NCI-H69 (cell line): ENCODE measurements at regions not wholly inside any gene's neighbourhood (a gene's known extent, or its start where the extent isn't known, plus 50 kb on each side); places are given as distances from the start of the nearest gene placed in this dataset.
"Not testable (repeated sequence)": the region's sequence is repeated elsewhere in the genome, so short reads cannot be mapped to it uniquely, and the experiment has no call there.

Experiments used
- DNase-seq: peaks from one replicate; lab custom pipeline; 2025; lab: John Stamatoyannopoulos, UW

DNA sequence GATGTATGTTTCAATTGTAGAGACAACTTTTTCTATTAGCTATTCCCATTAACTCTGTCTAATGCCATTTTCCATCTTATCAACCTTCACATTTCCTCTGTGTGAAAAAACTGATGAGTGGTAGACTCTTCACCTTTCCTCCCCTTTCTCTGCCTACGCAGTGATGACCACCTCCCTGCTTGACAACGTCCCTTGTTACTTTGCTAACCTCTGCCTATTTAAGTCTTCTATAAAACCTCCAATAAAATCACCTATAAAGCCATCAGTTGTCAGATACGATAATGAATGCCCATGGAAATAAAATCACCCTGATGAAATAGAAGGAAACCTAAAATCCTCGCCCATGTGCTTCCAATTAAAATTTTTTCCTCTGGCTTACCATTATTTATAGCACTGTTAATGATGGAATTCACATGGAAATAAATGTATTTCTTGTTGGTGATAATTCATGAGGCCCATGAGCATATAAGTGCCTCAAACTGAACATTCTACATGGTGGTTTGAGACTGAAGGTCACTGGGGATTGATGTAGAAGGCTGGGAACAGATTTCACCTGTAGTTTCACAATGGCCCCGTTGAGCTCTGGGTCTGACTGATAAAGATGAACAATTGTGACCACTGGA is 1454.0 kb upstream of the SEL1L start:
- no peak for DNase-seq

DNA sequence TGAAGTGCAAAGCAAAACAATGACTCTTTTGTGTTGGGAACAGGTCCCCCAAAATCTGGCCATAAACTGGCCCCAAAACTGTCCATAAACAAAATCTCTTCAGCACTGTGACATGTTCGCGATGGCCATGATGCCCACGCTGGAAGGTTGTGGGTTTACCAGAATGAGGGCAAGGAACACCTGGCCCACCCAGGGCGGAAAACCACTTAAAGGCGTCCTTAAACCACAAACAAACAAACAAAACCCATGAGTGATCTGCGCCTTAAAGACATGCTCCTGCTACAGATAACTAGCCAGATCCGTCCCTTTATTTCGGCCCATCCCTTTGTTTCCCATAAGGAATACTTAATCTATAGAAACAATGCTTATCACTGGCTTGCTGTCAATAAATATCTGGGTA is 1460.9 kb upstream of the SEL1L start:
- not testable (repeated sequence) for DNase-seq

DNA sequence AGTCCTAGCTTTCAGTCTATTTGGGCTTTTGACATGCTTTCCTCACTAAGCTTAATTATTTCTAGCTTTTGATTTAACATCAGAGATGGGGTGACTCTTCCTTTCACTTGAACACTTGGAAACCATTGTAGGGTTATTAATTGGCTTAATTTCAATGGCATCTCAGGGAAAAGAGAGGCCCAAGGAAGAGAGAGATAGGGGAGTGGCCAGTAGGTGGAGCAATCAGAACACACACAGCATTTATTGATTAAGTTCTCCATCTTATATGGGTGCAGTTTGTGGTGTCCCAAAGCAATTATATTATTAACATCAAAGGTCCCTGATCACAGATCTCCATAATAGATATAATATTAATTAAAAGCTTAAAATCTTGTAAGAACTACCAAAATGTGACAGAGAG is 1466.1 kb upstream of the SEL1L start:
- peak; percentile 43 for DNase-seq

DNA sequence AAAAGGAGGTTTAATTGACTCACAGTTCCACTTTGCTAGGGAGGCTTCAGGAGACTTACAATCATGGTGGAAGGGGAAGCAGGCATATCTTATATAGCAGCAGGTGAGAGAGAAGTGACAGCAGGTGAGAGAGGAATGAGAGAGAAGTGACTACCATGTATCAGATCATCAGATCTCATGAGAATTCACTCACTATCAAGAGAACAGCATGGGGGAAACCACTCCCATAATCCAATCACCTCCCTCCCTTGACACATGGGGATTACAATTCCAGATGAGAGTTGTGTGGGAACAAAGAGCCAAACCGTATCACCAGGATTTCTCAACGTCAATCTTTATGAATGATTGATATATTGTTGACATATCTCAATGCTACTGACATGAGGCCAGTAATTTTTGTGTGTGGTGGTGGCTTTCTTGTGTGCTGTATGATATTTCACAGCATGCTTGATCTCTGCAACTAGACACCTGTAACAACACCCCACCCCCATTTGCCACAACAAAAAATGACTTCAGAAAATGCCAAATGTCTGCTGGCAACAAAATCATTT is 1470.9 kb upstream of the SEL1L start:
- no peak for DNase-seq

DNA sequence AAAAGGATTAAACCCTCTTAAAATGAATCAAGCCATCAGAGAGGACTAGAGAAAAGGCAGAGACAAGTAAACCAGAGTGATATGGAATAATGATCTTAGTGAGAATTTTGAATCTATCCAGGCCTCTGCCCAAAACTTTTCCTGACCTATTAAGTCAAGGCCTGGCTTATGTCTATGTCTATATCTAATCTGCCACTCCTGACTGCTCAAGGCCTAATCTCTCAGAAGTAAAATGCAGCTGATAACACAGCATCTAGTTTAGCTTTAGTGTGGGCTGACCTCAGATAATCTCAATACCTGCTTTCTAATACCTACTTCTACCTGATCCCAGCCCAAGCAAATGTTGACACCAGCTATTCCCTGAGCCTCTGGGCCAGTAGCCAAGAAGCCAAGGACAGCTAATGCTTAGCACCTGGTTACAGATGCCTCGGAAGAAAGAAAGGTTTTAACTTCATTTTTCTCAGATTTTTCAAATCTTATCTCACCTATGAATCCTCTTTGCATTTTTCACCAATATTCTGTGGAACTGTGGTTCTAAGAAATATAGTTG is 1472.5 kb upstream of the SEL1L start:
- peak; percentile 49 for DNase-seq

DNA sequence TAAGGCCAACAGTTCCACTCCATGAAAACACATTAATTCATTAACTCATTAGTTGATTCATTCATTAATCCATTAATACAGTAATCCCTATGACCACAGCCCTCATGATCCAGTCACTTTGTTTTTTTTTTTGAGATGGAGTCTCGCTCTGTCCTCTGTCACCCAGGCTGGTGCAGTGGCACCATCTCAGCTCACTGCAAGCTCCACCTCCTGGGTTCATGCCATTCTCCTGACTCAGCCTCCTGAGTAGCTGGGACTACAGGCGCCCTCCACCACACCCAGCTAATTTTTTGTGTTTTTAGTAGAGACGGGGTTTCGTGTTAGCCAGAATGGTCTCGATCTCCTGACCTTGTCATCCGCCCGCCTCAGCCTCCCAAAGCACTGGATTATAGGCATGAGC is 1473.4 kb upstream of the SEL1L start:
- not testable (repeated sequence) for DNase-seq

DNA sequence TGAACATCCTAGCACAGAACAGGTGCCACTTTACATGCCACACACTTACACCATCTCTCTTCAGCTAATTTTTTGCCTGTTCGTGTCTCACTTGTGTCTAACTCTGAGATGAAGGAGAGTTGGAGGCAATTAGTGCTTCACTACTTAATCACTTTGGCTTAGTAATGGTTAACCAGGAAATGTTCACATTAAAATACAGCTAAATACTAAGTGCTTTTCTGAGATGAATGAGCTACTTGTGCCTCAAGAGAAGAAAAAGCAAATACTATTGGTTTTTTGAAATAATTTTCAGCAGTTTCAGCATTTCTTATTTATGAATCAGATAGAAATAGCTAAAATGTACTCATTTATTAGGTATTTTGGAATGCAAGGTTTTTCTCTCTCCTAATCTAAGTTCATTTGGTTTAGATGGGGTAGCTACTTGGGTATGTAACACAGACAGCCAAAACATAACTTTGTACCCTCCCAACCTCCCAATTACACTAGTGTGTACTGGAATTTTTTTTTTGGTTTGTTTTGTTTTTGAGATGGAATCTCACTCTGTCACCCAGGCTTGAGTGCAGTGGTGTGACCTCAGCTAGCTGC is 1474.1 kb upstream of the SEL1L start:
- DNase-seq = no peak

DNA sequence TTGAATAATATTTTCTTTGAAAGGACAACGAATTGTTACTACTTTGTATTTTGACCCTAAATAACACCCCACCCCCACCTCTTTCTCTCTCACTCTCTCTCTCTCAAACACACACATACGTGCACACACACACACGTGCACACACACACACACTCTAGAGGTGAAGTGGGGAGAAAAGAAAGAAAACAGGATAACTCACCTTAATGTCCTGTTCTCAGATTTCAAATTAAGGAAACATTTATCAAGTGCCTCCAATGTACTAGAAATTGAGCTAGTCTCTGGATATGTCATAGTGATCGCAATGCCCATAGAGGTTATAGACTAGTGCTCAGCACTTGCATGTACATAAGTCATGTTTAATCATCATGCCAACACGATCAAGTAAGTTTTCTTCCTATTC is 1483.6 kb upstream of the SEL1L start:
- DNase-seq = no peak

DNA sequence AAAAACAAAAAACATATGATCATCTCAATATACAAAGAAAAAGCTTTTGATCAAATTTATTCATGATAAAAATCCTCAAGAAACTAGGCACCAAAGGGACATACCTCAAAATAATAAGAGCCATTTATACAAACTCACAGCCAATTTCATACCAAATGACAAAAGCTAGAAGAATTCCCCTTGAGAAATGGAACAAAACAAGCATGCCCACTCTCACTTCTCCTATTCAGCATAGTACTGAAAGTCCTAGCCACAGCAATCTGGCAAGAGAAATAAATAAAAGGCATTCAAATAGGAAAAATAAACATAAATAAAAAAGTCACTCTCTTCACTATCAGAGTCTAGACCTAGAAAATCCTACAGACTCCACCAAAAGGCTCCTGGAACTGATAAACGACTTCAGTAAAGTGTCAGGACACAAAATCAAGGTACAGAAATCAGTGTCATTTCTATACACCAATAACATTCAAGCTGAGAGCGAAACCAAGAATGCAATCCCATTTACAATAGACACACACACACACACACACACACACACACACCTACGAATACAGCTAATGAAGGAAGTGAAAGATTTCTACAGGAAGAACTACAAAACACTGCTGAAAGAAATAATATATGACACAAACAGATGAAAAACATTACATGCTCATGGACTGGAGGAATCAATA is 1486.2 kb upstream of the SEL1L start:
- no peak for DNase-seq

DNA sequence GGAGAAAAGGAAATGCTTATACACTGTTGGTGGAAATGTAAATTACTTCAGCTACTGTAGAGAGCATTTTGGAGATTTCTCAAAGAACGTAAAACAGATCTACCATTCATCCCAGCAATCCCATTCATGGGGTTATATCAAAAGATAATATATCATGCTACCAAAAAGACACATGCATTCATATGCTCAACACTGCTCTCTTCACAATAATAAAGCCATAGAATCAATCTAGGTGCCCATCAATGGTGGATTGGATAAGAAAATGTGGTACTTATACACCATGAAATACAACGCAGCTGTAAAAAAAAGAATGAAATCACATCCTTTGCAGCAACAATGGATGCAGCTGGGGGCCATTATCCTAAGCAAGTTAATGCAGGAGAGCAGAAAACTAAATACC is 1487.7 kb upstream of the SEL1L start:
- no peak for DNase-seq

DNA sequence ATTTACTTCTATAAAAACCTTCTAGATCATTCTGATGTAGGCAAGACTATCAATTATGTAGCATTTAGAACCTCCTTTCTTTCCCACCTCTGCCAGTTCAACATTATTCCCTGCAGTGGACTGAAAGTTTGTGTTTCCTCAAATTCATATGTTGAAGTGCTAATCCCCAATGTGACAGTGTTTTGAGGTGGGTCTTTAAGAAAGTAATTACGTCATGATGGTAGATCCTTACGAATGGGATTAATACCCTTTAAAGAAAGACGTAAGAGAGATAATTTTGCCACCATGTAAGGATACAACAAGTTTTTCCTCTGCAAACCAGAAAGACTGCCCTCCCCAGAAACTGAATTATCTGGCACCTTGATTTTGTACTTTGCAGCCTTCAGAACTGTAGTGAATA is 1489.7 kb upstream of the SEL1L start:
- no peak for DNase-seq

DNA sequence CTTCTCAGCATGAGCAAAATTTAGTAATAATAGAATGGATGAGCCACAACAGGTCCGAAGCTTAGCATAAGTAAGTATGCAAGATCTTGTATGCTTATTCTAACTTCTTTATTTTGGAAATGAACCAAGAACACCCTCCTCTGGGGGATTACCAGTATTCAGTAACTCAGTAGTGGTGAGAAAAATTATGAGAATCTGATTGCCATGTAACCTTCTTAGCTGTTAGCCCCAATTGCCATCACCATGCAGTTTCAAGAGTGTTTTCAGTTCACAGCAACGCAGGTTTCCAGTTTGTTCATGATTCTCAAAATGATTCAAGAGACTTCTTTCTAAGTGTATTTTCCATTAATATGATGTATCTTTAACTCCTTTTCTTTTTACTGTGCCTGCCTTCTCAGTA is 1507.6 kb upstream of the SEL1L start:
- no peak for DNase-seq

DNA sequence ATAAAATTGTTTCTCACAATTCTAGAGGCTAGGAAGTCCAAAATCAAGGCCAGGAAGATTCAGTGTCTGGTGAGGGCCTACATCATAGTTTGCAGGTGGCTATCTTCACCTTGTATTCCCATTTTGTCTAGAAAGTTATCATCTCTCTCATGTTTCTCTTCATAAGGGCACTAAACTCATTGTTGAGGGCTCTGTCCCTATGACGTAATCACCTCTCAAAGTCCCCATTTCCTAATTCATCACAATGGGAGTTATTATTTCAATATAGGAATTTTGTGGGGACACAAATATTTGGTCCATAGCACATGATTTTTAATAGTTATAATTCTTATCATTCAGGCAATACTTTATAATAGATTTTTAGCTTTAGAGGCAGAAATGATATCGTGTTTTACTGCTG is 1509.2 kb upstream of the SEL1L start:
- no peak for DNase-seq

DNA sequence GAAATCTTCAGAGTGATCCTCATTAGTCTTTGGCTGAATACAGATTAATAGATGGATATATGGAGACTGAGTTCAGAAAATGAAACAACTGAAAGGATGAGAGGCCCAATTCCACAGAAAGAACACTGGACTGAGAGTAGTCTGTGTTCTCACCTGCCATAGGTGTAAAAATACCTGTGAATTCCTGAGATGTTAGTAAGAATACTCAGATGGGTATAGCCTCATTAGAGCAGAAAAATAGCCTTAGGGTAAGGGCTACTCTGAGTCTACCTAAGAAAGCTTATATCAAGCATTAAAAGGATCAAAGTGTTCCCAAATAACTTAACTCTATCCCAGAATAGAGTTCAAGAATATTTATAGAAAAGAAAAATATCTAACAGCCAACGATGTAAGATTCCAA is 1510.3 kb upstream of the SEL1L start:
- DNase-seq = no peak

DNA sequence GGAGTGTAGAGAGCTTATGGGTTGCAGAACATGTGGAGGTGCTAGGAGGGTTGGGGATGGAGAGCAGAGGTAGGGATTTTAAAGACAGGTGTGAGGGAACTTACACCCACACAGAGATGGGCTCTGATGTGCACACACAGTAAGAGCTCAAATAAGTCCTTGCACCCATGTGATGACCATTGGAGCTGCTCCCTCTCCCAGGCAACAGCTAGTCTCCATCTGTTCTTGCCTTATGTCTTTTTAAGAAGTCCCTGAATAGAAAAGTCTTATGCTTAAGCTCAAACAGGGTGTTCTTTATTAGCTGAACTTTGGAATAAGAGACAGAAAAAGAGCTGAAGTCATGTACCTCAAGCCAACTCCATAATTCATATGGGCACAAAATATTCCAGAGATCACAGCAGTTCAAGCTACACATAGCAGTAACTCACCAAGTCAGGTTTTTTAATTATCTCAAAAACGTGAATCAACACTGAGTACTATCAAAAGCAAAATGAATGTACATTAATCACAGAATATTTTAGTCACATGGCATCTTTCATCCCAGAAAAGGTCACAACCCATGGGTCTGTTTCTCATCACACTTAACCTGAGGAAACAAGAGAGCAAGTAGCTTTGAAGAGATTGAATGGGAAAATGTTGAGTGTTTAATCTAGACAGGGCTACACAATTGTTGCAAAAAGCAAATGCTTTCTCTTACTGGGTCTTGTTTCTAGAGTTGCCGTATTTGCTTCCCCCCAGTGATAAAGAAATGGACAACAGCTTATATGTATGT is 1513.6 kb upstream of the SEL1L start:
- DNase-seq = no peak

DNA sequence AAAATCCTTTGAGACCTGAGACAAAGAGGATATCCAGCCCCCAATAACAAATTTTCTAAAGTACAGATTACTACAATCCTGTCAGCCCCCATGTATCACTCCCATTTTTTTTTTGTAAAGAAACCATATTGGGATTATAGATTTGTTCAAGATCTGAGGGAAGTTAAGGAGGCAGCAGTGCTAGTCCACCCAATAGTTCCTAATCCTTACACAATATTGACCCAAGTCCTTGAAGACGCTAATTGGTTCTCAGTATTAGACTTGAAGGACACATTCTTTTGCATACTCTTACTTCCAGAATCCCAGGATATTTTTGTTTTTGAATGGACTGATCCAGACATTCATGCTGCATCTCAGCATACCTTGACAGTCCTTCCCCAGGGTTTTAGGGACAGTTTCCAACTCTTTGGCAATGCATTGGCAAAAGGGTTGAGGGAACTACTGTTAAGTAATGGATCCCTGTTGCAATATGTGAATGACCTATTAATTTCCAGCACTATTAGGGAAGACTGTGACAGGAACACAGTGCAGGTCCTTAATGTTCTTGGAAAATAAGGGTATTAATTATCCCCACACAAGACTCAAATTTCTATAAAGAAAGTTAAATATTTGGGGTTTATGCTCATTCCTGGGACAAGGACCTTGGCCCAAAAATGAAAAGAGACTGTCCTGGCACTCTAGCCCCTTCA is 1519.5 kb upstream of the SEL1L start:
- DNase-seq = no peak

DNA sequence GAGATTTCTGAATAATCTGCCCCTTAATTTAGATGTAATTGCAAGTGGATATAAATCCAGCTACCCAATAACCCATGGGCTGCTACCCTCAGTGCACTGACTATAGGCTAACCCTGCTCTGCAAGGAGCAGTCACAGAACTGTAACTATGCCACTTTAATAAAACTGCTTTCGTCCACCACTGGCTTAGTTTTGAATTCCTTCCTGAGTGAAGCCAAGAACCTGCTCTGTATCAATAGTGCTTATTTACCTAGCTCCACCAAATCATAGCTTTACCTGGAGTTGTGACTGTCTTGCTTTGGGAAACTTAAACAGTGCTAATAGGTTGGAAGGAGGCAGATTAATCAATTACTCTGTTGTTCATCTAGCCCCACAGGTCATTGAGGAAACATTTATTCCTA is 1524.4 kb upstream of the SEL1L start:
- no peak for DNase-seq

DNA sequence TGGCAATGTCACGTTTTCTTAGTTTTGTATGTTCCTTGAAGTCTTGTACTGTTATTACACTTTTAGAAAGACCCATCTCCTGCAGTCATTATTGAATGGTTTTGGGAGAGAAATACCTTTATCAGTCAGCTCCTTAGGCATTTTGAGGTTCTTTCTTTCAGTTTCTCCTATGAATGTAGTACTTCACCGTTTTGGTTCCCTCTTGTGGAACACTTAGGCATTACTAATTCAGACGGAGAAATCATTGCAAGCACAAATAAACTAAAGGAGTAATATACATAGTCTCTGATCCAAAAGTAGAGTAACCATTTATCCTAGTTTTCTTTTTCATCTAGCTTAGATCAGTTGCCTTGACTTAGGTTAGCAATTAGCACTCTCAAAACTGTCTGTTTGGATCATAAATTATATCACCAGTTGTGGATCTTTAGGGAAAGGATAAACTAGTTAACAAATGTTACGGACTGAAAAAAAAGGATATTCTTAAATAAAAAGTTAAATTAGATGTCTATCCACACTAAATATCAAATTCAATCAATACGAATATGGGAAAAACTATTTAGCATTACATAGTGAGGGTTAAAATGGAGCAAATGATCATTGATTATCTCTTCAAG is 1538.3 kb upstream of the SEL1L start:
- peak; percentile 73 for DNase-seq

DNA sequence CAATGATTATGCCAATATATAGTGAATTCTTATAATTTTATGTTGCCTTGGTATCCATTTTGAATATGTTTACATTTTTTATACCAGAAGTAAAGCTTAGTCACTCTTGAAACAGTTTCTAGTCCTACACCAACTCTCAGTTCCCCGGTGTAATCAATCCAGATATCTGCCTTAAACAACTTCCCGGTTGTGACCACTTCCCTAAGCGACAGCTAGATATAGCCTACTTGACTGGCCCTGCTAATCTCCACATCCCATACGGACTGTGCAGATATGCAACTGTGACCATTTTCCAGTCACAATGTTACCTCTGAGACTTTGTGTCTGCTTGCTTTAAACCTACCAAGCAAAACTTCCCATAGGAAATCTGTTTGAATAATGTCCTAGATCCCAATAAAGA is 1551.5 kb upstream of the SEL1L start:
- DNase-seq = no peak

DNA sequence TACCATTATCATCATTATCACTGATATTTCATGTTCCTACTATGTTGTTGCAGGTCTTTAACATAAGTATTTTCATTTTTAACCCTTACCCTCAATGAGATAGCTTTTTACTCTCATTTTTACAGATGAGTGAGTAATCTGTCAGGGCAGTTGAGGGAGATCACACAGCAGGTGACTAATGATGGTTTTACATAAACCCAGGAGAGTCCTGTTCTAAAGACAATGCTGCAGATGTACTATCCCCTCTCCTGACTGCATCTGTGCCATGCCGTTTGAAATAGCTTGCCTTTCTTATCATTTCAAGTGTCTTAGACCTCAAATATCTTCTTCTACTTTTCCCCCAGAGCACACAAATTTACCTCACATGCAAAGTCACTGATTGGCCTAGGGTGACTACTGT is 1552.1 kb upstream of the SEL1L start:
- peak; percentile 77 for DNase-seq
